HCT116 (cell line): ENCODE measurements at regions not wholly inside any gene's neighbourhood (a gene's known extent, or its start where the extent isn't known, plus 50 kb on each side); places are given as distances from the start of the nearest gene placed in this dataset.

Experiments used
- ATF3 ChIP-seq: IDR thresholded peaks from 2 replicates; pipeline ENCODE4 v1.6.1; 2012
- CTCF ChIP-seq, 3 experiments: fragments of 200-600 bp in 1 of 3; sonication (generic) in 1 of 3; IDR thresholded peaks in 2 of 3; conservative IDR thresholded peaks in 1 of 3; 2 replicates each; pipeline ENCODE4 v1.5.1; 2012 to 2017; ENCODE audit warnings: low read depth in 2 of 3, low read length in 2 of 3, antibody characterized with exemption in 1 of 3, borderline replicate concordance in 1 of 3, control low read depth in 1 of 3, mild to moderate bottlenecking in 1 of 3, mixed read lengths in 1 of 3, mixed run types in 1 of 3, moderate library complexity in 1 of 3; ENCODE audit not compliant: insufficient read depth in 1 of 3
- EZH2 ChIP-seq: fragments of 200-600 bp; sonication (generic); IDR thresholded peaks from 2 replicates; pipeline ENCODE4 v1.6.1; 2017; ENCODE audit warnings: antibody characterized with exemption, mixed run types
- FOSL1 ChIP-seq: IDR thresholded peaks from 2 replicates; pipeline ENCODE4 v1.6.1; 2012; ENCODE audit warnings: low read depth
- JUND ChIP-seq: IDR thresholded peaks from 2 replicates; pipeline ENCODE4 v1.6.1; 2012
- POLR2AphosphoS5 ChIP-seq: IDR thresholded peaks from 2 replicates; pipeline ENCODE4 v1.6.1; 2011; ENCODE audit warnings: mild to moderate bottlenecking, low read depth, low read length, moderate library complexity
- RAD21 ChIP-seq: IDR thresholded peaks from 2 replicates; pipeline ENCODE4 v1.6.1; 2012; ENCODE audit warnings: low read depth, mild to moderate bottlenecking
- REST ChIP-seq: IDR thresholded peaks from 2 replicates; pipeline ENCODE4 v1.6.1; 2012; ENCODE audit warnings: low read depth
- SIN3A ChIP-seq: IDR thresholded peaks from 2 replicates; pipeline ENCODE4 v1.6.1; 2012; ENCODE audit warnings: low read depth
- YY1 ChIP-seq: IDR thresholded peaks from 2 replicates; pipeline ENCODE4 v1.6.1; 2011; ENCODE audit warnings: low read length, low read depth, moderate library complexity, mild to moderate bottlenecking; ENCODE audit not compliant: insufficient replicate concordance; ENCODE audit errors: extremely low read depth
- ZFX ChIP-seq: fragments of 450-650 bp; IDR thresholded peaks from 2 replicates; pipeline ENCODE4 v1.6.1; 2017
- ZNF274 ChIP-seq: fragments of 200-500 bp; sonication (Bioruptor generic); IDR thresholded peaks from 2 replicates; pipeline ENCODE4 v1.6.1; 2014; ENCODE audit warnings: mild to moderate bottlenecking, low read depth, low read length, inconsistent platforms

- TF ChIP-seq CTCF (IDR thresholded peaks at IDR 0.05 in 2 of 3, conservative IDR thresholded peaks at IDR 0.05 in 1 of 3; ENCODE audit: borderline replicate concordance in 1 of 3, insufficient read depth in 1 of 3, low read depth in 2 of 3, low read length in 2 of 3): peak in 2 of 3 experiments; percentile 27 to 36; a peak in 3 of 6 replicates
- TF ChIP-seq REST: no peak
- no peak for TF ChIP-seq JUND
- no peak for TF ChIP-seq POLR2AphosphoS5
- TF ChIP-seq ATF3: no peak
- TF ChIP-seq EZH2: no peak
- TF ChIP-seq ZNF274: no peak
- TF ChIP-seq YY1: no peak
- no peak for TF ChIP-seq SIN3A
- TF ChIP-seq RAD21: no peak
- no peak for TF ChIP-seq FOSL1
- TF ChIP-seq ZFX: no peak
These were observed 247.0 kb downstream of the USP25 start for GRCh38 chr21:15976807-15977206.
